ENCODE measurements at regions not wholly inside any gene's neighbourhood (a gene's known extent, or its start where the extent isn't known, plus 50 kb on each side); places are given as distances from the start of the nearest gene placed in this dataset.

DNA sequence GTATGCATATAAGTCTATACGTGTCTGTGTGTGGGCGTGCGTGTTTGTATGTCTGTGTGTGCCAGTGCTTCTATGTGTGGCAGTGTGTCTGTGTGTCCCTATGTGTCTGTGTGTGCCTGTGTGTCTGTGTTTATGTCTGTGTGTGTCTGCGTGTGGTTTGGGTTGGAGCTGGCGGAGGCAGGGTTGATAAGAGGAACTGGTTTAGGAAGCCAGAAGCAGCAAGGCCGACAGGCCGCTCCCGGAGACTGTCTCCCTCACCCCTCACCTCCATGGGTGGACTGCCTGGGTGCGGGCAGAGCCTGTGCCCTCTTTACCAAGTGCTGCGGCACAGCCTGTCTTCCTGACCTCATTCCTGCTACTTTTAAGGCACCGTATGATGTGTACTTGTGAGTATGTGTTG is 327.1 kb upstream of the B3GAT1 start:
- TF ChIP-seq, protein P1, sequence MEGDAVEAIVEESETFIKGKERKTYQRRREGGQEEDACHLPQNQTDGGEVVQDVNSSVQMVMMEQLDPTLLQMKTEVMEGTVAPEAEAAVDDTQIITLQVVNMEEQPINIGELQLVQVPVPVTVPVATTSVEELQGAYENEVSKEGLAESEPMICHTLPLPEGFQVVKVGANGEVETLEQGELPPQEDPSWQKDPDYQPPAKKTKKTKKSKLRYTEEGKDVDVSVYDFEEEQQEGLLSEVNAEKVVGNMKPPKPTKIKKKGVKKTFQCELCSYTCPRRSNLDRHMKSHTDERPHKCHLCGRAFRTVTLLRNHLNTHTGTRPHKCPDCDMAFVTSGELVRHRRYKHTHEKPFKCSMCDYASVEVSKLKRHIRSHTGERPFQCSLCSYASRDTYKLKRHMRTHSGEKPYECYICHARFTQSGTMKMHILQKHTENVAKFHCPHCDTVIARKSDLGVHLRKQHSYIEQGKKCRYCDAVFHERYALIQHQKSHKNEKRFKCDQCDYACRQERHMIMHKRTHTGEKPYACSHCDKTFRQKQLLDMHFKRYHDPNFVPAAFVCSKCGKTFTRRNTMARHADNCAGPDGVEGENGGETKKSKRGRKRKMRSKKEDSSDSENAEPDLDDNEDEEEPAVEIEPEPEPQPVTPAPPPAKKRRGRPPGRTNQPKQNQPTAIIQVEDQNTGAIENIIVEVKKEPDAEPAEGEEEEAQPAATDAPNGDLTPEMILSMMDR (IDR thresholded peaks at IDR 0.05; ENCODE audit: low read depth, low read length), result no peak
- DNase-seq (ENCODE audit: extremely low read depth, low read depth), result no peak

DNA sequence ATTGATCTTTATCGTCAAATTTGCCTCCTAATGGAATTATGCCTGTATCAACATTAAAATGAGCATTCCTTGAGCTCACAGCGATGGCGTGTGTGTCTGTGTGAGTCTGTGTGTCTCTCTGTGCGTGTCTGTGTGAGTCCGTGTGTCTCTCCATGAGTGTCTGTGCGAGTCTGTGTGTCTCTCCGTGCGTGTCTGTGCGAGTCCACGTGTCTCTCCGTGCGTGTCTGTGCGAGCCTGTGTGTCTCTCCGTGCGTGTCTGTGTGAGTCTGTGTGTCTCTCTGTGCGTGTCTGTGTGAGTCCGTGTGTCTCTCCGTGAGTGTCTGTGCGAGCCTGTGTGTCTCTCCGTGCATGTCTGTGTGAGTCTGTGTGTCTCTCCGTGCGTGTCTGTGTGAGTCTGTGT is 326.5 kb upstream of the B3GAT1 start:
- TF ChIP-seq, protein P1 (IDR thresholded peaks at IDR 0.05; ENCODE audit: low read depth, low read length), result no peak
- no peak for DNase-seq (ENCODE audit: extremely low read depth, low read depth)

- no peak for DNase-seq (ENCODE audit: extremely low read depth, low read depth)
- TF ChIP-seq, protein P1 (IDR thresholded peaks at IDR 0.05; ENCODE audit: low read depth, low read length), result no peak
These were observed 325.8 kb upstream of the B3GAT1 start for GRCh38 chr11:134737563-134738510.

DNA sequence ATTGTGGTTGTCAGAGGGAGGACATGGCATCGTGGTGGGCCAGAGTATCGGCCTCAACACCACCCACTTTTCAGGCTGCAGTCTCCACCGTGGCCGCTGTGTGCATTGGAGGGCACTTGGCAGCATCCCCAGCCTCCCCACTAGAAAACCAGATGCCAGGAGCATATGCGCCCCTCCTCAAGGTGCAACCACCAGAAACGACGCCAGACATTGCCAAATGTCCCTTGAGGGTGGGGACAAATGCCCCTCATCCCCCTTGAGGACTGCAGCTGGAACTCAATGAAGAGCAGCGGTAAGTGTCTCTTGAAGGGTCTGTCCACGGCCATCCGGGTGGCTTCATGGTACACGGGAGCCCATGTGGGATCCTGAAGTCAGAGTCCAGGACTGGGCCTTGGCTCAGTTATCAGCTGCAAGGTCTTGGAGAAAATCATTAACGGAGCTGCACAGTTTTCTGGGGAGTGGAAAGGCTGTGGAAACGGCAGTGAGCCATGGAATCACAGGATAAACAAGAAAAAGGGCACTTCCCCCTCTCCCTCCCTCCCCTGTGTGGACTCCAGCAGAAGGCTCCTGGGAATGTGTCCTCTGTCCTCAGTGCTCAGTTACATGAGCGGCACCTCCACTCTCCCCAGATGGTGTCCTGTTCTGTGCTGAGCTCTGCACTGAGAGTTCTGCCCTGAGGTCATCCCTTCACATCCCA is 324.4 kb upstream of the B3GAT1 start:
- TF ChIP-seq, protein P1 (IDR thresholded peaks at IDR 0.05; ENCODE audit: low read depth, low read length), result no peak
- DNase-seq (ENCODE audit: extremely low read depth, low read depth), result no peak

DNA sequence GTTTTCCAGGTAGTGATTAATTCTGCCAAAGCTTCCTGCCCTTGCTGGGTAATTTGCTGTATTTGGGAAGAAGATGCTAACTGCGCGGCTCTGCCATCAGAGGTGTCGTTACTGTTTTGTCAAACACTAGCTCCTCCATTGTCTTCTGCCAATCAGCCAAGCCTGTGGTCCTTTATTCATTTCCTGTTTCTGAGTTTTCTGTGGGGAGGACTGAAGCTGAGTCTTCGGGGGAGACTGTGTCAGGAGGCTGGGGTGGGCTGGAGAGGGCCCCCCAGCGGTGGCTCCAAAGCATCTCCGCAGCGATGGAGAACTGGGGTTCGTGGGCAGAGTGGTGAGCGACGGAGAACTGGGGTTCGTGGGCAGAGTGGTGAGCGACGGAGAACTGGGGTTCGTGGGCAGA is 322.9 kb upstream of the B3GAT1 start:
- no peak for DNase-seq (ENCODE audit: extremely low read depth, low read depth)
- TF ChIP-seq, protein P1 (IDR thresholded peaks at IDR 0.05; ENCODE audit: low read depth, low read length), result no peak

DNA sequence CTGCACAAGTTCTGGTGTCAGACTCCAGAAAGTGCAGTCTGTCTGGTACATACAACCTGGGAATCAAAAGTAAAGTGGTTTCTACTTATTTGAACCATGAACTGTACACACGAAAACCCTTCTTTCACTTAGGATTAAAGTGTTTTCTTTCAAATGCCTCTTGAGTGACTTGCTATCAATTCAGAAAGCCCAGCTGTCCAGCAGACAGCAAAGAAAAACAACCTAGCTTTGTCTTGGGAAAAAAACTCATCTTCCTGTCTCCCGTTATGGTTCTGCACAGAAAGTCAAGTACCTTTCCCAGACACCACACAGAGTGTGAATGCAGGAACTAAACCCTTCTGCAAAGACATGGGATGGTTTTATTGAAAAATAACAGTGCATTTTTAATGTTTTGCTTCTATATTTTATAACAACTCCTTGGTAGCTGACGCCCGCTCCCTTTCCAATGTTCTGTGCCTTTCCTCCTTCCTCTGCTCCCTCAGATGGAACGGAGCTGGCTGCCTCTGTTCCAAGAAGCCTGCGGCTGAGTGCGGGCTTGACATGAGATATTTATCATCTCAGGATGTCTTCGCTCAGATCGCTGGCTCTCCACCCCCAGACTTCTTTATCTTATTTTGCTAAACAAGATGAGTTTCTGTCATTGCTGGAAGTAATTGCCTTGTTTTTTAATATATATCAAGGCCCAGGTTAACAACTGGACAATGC is 322.3 kb upstream of the B3GAT1 start:
- no peak for DNase-seq (ENCODE audit: extremely low read depth, low read depth)
- TF ChIP-seq, protein P1 (IDR thresholded peaks at IDR 0.05; ENCODE audit: low read depth, low read length), result no peak
